Stimulated activated CD4-positive, alpha-beta T cell treated with anti-CD3 and anti-CD28 coated beads, Interleukin-2, amount 100 ng/mL, for 4 hours (primary cell): ENCODE measurements at regions not wholly inside any gene's neighbourhood (a gene's known extent, or its start where the extent isn't known, plus 50 kb on each side); places are given as distances from the start of the nearest gene placed in this dataset.

Source experiments
- DNase-seq: peaks from one replicate; pipeline ENCODE4 v3.0.0-alpha.2; 2020; ENCODE audit warnings: low read depth

DNA sequence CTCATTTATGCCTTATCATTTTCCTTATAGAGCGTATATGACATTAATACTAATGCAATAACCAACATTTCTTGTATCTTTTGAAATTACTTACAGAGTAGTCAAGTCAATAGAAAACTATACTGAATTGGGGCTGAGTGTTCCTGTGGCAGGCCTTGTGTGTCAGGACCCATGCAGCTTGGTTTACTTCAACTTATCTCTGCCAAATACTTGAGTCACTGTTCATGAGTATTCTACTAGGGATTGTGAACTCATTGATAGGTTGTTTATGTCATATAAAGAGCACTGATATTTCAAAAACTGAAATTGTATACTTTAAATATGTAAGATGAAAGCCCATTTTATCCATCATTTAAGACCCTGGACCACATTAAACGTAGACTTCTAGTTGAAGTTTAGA is 688.6 kb upstream of the SLITRK1 start:
- DNase-seq, result no peak

DNA sequence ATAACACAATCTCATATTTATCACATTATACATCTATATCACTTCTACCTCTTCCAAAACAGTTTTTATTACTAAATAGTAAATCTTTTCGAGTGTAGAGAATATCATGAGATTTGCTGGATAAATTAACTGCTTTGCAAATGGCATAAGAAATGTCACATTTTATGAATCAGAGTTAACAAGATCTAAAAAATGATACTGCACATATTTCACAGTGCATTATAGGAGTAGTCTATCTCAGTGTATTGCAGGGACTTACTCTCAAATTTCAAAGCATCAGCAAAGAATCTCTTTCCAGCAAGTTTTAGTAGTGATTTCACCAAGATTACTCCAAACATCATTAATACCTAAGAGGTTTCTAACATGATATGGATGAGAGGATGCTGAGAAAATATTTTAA is 687.1 kb upstream of the SLITRK1 start:
- DNase-seq, result no peak

DNA sequence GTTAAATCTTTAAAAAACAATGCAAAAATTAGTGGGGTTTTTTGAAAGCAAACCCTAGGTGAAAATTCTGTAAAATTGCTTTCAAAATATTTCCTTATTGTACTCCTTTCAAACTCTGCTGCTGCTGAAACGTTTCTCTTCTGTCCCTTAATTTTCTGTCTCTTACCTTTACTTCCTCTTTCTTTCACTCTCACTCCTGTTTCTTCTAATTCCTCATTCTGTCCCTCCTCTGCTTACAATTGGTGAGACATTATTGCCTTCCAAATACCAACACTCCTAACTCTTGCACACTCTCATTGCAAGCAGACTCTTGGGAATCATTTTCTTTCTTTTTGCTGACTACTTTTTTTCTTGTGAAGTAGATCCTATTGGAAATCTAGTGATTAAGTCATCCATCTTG is 685.6 kb upstream of the SLITRK1 start:
- no peak for DNase-seq

DNA sequence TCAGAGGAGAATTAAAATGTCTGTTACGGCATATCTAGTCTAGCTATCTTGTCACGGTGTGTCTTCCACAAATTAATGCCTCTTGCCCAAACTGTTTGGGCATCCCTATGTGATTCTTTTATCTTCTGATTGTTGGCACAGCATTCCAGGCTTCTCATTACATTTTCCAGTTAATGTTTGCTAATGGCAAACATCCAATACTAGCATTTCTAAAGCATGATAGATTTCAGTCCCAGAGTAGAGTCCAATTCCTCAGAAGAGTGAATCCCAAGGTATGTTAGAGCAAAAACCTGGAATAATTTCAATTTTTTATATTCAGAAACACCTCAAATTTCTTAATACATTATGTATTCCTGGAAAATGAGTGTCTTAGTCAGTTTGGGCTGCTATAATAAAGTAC is 684.5 kb upstream of the SLITRK1 start:
- DNase-seq, result no peak

DNA sequence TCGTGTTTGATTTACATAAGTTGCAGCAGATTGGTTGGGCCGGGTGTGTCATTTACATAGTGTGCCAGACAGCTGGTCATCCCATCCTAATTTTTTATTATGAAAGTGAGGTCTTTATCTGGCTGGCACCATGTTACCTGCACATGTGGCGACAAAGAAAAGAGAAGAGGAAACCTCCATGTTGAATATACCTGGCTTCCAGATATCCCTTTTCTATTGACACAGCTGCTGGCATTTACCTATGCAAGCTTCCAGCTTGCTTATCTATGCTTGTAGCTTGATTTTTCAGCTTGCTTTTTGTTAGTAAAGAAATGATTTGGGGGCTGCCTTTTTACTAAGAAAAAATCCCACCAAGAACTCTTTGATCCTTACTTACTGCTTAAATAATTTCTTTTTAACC is 681.3 kb upstream of the SLITRK1 start:
- DNase-seq, result no peak

DNA sequence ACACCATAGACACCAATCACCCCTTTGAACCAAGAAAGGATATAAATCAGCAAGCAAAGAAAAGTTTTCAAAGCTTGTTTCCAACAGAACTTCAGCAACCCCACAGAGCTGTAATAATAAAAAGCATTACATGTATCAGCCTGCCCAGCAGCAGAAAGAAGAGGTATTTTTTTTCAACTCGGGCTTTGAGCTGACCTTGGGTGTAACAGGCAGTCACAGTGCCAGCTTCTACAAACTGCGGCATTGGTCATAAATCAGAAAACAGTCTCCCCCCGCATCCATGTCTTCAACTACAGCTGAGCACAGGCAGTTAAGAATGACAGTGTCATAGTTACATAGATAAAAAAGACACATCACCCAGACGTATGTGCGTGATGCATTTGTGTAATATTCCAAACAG is 671.0 kb upstream of the SLITRK1 start:
- no peak for DNase-seq

DNA sequence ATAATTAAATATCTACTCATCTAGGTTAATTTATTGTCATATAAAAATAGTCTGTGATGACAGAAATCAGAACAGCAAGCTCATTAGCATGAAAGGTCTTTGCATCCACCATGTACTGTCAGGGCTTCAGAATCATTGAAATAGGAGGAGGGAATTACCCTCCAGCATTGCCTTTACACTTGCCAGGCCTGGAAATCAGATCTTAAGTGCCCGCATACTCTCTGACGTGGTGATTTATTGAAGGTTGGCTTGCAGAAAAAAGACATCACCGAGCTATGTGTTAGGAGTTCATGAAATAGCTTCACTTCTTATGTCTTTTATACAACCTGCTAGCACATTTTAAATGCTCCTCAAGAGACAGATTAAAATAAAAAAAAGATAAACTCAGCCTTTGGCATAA is 661.7 kb upstream of the SLITRK1 start:
- no peak for DNase-seq

DNA sequence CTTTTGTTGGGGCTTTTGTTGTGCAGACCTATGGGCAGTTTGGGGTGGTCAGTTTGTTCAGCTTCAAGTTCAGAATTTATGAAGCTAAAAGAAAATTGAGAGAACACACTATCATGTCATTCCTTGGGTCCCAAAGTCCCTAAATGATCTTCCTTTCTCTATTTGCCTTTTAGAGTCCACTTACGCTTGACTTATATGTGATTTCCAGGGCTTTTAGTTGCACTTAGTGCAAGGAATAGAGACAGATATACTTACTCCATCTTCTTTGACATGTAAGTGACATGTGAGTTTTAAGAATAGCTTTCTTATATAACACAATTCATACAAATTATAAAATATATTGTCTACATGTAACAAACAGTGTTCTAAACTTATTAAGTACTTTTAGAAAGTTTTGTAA is 660.1 kb upstream of the SLITRK1 start:
- DNase-seq, result no peak

DNA sequence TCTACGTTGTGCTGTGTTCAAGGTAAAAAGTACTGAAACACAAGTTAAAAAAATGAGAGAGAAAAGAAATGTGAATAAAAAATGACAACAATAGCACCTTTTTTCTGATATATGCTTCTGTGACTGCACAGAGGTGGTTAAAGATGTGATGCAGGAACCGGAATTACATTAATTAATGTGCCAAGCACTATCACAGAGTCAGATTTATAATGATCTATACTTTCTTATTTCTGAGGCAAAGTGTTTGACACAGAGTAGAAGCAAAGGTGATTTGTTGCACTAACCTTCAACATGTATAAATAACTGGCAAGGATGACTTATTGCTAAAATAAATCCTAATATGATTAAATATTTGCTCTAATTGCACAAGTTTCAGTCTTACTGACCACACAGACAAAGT is 654.6 kb upstream of the SLITRK1 start:
- no peak for DNase-seq

DNA sequence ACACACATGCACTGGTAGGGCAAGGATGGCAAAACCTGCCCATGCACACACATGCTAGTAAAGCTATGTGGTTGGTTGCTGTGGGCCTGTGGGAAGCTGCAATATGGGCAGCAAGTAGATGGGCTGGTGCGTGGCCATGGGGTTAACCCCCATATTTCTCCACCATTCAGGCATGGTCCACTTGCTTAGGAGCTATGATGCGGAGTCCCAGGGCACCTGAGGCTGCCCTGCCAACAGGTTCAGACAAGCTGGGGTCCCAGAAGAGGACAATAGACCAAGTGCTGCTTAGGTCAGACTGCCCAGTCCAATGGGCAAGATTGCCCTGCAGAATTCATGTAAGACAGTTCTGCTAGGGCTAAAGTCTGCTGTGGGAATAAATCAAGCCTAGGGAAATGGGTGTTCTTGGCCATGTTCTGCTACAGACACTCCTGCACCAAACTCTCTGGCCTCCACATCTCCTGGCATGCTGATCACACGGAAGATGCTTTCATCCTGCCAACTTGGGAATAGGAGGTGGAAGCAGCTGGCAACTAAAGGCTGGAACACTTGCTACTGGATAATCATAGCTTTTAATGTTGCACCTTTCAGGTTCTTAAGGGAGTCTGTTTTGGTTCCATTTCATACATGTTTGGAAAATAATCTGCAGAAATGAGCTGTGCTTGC is 646.3 kb upstream of the SLITRK1 start:
- DNase-seq, result no peak

DNA sequence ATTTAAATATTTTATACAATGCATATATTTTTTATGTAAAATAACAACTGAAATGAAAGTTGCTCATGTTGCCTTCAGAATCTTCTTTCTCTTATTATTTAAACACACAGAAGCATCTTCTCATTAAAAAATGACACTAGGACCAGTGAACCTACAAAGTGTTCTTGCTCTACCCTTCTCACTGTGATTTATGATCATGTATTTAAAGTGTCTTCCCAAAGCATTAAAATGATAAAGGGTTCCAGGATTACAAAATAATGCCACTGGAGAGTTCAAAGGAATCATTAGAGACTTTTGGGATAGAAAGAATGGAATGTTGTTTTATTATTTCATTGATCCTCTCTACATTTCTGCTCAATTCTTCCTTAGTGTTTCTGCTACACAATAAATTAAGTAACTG is 643.6 kb upstream of the SLITRK1 start:
- DNase-seq, result no peak

DNA sequence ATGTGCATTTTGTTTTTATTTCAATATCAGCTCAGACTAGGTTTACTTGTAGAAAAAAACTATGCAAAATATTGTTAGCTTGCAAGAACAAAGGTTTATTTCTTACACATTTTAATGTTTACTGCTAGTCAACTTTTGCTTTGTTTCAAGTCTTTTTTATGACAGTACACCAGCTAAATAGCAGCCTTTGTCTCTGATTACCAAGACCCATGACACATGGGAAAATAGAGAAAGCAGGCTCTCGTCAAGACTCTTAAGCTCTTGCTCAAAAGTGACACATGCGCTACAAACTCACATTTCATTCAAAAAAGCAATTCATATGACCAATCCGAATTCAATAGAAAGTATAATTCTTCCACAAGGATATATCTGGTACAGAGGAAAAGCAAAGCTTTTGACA is 642.3 kb upstream of the SLITRK1 start:
- no peak for DNase-seq

DNA sequence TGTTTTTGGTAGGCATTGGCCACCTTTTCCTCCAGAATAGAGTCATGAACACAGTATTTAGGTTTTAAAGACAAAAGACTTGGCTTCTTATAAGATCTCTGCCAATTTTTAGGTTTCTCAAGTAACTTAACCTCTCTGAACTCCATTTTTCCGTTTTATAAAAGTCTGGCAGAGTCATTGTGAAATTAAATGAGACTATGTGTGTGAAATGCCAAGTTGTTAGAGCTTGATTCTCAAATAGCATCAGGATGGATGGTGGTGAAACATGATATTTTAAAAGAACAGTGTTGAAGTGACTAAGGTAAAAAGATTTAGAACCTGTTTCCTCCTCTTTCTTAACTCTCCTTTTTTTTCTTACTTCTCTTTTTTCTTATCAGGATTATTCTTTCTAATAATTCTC is 617.7 kb upstream of the SLITRK1 start:
- no peak for DNase-seq

DNA sequence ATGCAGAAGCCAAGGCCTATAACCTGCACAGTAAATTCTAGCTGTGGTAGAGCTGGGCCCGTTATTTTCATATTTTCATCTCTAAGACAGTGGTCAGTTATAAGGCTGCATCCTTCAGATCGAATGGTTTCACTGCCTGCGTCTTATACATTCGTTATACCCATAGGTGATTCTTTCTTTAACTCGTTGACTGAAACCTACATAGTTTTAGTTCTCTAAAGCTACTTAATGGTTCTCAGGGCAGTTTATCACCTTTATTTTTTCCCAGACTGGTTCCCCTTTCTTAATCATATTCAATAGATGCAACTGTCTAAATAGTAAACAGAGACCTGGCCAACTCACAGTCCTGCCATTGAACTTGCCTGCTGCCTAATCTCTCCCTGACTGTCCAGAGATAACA is 615.3 kb upstream of the SLITRK1 start:
- DNase-seq, result no peak

DNA sequence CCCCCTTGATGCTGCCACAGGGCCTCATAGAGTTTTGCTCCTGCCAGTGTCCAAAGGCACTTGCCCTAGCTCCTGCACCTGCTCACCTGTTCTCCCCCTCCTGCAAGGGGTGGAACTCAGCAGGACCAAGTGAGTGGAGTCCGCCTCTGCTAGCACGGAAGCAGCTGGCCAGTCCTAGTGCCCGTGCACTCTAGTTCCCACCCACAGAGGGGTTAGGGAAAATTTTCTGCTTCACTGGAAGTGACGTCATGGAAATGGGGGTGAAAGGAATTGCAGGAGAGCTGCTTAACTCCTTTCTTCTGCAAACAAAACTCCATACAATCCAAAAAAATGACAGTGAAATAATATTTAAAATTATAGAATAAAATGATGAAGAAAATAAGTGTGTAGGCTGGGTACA is 609.7 kb upstream of the SLITRK1 start:
- no peak for DNase-seq

DNA sequence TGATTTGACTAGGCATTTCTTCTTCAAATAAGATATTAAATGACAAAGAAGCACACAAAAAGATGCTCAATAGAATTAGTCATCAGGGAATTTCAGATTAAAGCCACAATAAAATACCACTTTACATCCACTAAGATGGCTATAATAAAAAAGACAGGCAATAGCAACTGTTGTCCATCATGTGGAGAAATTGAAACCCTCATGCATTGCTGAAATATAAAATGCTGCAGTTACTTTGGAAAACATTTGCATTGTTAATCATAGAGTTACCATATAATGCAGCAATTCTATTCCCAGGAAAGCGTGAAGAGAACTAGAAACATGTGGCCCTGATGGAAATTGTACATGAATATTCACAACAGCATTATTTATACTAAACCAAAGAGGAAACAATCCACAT is 605.5 kb upstream of the SLITRK1 start:
- no peak for DNase-seq

DNA sequence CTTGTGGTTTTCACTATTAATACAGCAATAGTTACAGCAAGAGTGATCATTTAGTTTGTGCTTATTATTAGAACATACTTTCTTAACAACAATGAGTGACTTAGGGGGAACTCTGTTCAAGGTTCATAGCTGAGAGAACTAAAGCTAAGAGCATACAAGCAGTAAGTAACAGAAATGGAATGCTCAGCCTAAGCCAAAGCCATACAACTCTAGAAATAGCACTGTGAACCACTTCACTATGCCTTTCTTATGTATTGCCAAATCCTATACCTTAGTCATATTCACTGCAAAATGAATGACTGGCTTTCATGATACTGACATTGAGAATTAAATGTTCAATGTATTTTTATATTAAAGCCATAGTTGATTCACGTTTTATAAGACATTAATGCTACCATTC is 599.7 kb upstream of the SLITRK1 start:
- no peak for DNase-seq

DNA sequence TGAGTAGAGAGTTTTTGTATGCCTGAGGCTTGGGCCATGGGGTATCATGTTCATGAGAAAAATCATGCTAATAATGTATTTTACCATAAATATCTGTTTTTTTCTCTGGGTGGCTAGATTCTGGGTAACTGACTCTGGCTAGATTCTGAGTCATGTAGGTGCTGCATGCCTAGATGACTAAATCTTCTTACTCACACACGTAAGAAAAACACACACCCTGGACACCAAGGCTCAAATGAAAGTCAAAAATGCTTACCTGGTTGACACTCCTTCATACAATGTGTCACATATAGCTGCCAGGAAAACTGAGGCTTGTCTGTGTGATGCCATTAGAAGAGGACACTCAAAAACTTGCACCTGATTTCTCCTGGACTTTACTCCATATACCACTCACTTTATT is 597.4 kb upstream of the SLITRK1 start:
- no peak for DNase-seq

DNA sequence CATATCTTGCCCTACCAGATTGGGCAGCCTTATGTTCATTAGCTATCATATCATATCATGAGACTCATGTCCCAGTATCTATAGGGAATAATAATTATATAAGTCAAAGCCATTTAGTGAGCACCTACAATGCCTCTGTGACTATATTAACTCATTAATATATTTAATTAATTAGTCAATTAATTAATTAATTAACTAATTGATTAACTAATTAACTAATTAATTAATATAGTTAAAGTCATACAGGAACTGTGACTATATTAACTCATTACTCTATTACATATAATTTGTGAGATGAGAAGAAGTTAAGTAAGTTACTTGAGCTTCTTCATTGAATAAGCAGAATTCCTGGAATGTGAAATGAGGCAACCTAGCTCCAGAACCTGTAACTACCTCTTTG is 588.3 kb upstream of the SLITRK1 start:
- no peak for DNase-seq

DNA sequence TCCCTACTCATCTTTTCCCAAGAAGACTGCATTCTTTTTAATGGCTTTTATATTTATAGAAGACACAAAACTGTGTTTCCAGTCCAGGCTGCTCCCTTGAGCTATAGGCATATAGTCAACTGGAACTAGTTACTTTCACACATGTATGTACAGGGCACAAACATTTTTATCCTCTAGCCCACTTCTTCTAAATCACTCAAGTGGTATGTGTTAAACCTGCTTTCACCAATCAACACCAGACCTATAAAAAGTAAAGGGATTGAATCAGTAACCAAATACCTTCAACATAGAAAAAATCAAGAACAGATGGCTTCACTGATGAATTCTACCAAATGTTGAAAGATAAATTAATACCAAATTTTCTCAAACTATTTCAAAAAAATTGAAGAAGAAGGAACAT is 584.2 kb upstream of the SLITRK1 start:
- DNase-seq, result no peak

DNA sequence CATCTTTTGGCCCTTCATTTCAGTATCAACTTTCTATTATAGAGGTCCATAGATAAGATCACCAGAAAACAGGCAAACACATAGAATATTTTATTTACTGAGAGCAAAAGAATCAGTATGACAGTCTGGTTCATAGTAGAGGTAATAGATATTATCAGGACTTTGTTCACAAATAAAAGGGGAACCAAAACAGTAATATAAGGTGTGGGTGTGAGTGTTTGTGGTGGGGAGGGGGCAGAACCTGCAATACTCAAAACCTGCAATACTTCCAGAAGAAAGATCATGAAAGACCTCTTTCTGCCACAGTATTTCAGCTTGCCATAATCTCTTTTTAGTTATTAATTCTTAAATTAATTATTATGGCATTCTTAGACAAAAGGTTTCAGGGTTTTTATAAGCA is 578.7 kb upstream of the SLITRK1 start:
- DNase-seq, result no peak

DNA sequence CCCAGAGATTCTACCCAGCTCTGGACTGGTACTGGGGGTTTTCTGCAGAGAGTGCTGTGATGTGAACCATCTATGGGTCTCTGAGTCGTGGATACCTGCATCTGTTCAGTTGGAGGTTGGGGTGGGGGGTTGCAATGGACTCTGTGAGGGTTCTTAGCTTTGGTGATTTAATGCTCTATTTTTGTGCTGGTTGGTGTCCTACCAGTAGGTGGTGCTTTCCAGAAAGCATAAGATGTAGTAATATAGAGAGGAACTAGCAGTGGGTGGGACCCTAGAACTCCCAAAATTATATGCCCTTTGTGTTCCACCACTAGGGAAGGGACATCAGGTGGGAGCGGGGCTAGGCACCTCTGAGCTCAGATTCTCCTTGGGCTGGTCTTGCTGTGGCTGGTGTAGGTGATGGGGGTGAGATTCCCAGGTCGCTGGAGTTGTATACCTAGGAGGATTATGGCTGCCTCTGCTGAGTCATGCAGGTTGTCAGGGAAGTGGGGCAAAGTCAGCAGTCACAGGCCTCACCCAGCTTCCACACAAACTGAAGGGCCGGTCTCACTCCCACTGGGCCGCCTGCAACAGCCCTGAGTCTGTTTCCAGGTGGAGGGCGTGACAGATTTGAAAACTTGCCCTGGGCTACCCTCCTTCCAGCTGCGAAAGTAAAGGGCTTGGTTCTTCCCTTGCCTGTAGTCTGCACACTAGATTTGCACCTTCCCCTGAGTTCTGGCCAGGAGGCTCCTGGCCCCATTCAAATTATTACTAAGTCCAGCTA is 573.0 kb upstream of the SLITRK1 start:
- DNase-seq, result no peak

DNA sequence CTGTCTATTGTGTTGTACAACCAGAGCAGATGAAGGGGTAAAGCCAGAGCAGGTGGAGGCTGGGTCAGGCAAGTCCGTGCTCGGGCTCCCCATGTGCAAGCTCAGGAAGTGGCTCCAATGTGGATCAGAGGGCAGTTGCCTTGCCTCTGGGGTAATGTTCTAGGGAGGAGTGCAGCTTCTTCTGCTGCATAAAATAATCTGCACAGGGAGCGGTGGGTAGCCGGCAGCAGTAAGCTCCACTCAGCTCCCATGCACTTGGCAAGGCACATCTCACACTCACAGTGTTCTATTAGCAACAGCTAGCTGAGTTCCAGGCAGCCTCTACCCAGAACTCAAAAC is 565.3 kb upstream of the SLITRK1 start:
- DNase-seq, result no peak

DNA sequence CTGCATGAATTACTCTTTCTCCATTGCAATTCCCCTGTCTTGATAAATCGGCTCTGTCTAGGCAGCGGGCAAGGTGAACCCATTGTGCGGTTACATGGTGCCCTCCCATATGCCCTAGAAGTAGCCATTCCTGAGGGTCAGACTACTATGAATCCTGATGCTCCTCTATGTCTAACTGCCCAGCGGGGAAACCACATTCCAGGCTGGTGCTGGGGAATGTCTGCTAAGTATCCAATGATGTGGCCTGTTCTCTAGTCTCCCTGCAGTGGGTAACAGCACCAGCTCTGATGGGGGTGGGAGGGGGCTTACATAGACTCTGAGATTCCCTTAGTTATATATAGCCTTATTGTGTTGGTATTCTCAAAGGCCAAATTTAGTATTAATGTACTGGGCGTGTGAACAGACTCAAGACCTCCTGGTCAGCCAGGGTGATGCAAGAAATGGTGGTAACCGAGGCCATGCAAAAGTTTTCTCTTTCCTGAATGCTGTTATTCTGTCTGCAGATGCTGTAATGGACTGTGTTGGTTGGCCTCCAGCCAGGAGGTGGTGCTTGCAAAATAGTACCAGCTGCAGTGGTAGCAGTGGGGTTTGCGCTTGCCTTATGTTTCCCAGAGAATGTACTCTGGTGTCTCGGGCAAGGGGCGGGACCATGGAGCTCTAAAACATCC is 564.8 kb upstream of the SLITRK1 start:
- no peak for DNase-seq
